Bronchial epithelial cell (primary cell): ENCODE measurements at regions not wholly inside any gene's neighbourhood (a gene's known extent, or its start where the extent isn't known, plus 50 kb on each side); places are given as distances from the start of the nearest gene placed in this dataset.
A peak's percentile ranks its signal among the peaks of the same experiment; 100 is the strongest.

Source experiments
- DNase-seq: peaks from one replicate; pipeline ENCODE4 v3.0.0-alpha.2; 2010; ENCODE audit warnings: low read depth
- FAIRE-seq: peaks from 2 replicates; lab custom pipeline; 2011; peaks lifted over from hg19 to GRCh38; lab: Jason Lieb, UNC
- H3K27me3 ChIP-seq: 2 replicates; pipeline ENCODE4 v1.5.1; 2011; ENCODE audit warnings: low read length; ENCODE audit not compliant: control insufficient read depth, insufficient read depth
- H3K36me3 ChIP-seq: 2 replicates; pipeline ENCODE4 v1.5.1; 2011; ENCODE audit warnings: low read length; ENCODE audit not compliant: control insufficient read depth, insufficient read depth
- H3K4me3 ChIP-seq: 2 replicates; pipeline ENCODE4 v1.5.1; 2011; ENCODE audit warnings: mild to moderate bottlenecking, low read depth, low read length, control low read depth
- TF ChIP-seq, protein P1 (sequence below): IDR thresholded peaks from 2 replicates; pipeline ENCODE4 v1.5.1; 2011; ENCODE audit warnings: mild to moderate bottlenecking, moderate library complexity, low read length, control low read depth, inconsistent platforms; ENCODE audit not compliant: insufficient read depth, severe bottlenecking

DNA sequence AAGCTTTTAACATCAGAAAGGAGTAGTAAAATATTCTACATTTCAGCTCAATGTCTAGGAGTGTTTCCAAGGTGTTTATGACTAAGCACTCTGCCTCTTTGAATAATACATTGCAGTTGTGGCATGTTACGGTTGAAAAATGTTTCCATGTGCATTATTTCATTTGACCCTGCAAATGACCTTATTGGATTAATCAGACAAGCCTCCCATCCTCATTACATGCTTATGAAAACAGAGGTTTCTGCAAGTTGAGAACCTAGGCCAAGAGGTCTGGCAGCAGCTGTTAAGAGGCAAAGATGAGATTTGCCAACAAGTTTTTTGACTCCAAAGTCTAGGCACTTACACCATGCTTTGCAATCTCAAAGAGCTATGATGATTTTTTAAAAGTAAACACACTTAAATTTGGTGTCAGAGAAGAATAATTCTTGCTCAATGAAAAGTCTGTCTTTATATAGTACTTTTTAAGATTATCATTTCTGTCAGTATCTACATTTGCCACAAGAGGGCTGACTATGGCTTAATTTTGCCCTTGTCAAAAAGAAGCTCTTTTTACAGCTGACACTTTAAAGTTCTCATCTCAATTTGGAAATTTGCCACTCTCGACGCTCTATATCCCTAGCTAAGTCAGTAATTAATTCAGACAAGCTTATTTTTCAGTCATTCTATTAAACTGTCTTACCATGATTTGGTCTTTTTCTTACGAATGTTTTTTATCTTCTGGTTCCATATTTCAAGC lies 260.6 kb downstream of the PAX3 start:
- H3K36me3 ChIP-seq = no peaks in the 10 kb centered on the region
- H3K27me3 ChIP-seq = no peaks in the 10 kb centered on the region
- TF ChIP-seq, protein P1, sequence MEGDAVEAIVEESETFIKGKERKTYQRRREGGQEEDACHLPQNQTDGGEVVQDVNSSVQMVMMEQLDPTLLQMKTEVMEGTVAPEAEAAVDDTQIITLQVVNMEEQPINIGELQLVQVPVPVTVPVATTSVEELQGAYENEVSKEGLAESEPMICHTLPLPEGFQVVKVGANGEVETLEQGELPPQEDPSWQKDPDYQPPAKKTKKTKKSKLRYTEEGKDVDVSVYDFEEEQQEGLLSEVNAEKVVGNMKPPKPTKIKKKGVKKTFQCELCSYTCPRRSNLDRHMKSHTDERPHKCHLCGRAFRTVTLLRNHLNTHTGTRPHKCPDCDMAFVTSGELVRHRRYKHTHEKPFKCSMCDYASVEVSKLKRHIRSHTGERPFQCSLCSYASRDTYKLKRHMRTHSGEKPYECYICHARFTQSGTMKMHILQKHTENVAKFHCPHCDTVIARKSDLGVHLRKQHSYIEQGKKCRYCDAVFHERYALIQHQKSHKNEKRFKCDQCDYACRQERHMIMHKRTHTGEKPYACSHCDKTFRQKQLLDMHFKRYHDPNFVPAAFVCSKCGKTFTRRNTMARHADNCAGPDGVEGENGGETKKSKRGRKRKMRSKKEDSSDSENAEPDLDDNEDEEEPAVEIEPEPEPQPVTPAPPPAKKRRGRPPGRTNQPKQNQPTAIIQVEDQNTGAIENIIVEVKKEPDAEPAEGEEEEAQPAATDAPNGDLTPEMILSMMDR = peak; percentile 25
- FAIRE-seq = peak; percentile 62
- no peak overlapping the region for H3K4me3 ChIP-seq
- peak; percentile 70 for DNase-seq

DNA sequence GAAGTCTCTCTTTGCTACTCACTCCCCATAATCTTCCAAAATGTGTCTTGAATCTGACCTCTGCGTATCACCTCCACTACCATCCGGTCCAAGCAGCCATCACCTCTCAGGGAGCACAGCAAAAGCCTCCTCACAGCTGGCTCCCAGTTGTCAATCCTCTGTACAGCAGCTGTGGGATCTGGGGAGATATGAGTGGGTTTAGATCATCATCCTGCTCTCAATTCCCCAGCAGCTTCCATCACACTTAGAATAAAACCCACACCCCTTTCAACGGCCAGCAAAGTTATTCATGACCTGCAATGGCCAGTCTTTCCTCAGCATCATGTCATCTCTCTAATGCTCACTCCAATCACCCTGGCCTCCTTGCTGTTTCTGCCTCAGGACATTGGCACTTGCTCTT lies 261.6 kb downstream of the PAX3 start:
- Histone ChIP-seq H3K27me3 (no peaks in the 10 kb centered on the region), H3K4me3 (no peak overlapping the region), H3K36me3 (no peaks in the 10 kb centered on the region)
- DNase-seq = no peak
- FAIRE-seq = no peak
- TF ChIP-seq, protein P1 = no peak

GRCh38 chr2:222034058-222034457 lies 264.7 kb downstream of the PAX3 start:
- TF ChIP-seq, protein P1 = no peak
- no peaks in the 10 kb centered on the region for H3K27me3 ChIP-seq
- H3K4me3 ChIP-seq = no peak overlapping the region
- no peaks in the 10 kb centered on the region for H3K36me3 ChIP-seq
- DNase-seq (peak; percentile 53), FAIRE-seq (no peak)

- no peaks in the 10 kb centered on the region for H3K36me3 ChIP-seq
- DNase-seq = peak; percentile 94
- FAIRE-seq = peak; percentile 81
- no peak overlapping the region for H3K4me3 ChIP-seq
- TF ChIP-seq, protein P1 = no peak
- H3K27me3 ChIP-seq = no peaks in the 10 kb centered on the region
Observed at GRCh38 chr2:222033541-222033940, 265.3 kb downstream of the PAX3 start.

GRCh38 chr2:222025881-222026271 lies 272.9 kb downstream of the PAX3 start:
- TF ChIP-seq, protein P1 = no peak
- no peak overlapping the region for H3K4me3 ChIP-seq
- FAIRE-seq (no peak), DNase-seq (no peak)
- H3K27me3 ChIP-seq = no peaks in the 10 kb centered on the region
- no peaks in the 10 kb centered on the region for H3K36me3 ChIP-seq
